ENCODE measurements at regions not wholly inside any gene's neighbourhood (a gene's known extent, or its start where the extent isn't known, plus 50 kb on each side); places are given as distances from the start of the nearest gene placed in this dataset.
"Not testable (repeated sequence)": the region's sequence is repeated elsewhere in the genome, so short reads cannot be mapped to it uniquely, and the experiment has no call there.

DNA sequence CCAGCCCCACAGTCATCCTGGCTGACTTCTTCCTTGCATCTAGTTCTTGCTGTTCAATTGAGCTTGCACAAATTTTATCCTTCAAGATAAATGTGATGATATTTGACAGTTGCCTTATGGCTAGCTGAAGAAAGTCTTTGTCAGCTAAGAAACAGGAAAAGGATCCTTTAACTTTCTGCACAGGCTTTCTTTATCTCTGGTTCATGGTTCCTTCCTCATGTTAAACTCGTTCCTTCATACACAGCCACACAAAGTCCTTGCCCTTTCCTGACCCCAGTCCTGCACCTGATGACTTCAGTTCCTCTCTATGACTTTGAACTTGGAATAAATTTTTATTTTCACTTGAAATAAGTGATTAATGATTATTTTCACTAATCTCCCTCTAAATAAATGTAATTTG is 132.5 kb upstream of the PRSS3 start:
- no peaks in the 10 kb centered on the region for H3K36me3 ChIP-seq
- H3K4me3 ChIP-seq (ENCODE audit: low read depth in 1 of 2, low read length in 1 of 2): no peak overlapping the region
- H3K27ac ChIP-seq: no peak overlapping the region
- no peaks in the 10 kb centered on the region for H3K27me3 ChIP-seq
- peaks cover 0 to 6% of the 10 kb centered on the region in 2 experiments for H3K4me1 ChIP-seq (ENCODE audit: control insufficient read depth in 1 of 2, insufficient read depth in 1 of 2, low read depth in 1 of 2, low read length in 1 of 2)
- no peaks in the 10 kb centered on the region for H3K9me3 ChIP-seq
- TF ChIP-seq, protein P1, sequence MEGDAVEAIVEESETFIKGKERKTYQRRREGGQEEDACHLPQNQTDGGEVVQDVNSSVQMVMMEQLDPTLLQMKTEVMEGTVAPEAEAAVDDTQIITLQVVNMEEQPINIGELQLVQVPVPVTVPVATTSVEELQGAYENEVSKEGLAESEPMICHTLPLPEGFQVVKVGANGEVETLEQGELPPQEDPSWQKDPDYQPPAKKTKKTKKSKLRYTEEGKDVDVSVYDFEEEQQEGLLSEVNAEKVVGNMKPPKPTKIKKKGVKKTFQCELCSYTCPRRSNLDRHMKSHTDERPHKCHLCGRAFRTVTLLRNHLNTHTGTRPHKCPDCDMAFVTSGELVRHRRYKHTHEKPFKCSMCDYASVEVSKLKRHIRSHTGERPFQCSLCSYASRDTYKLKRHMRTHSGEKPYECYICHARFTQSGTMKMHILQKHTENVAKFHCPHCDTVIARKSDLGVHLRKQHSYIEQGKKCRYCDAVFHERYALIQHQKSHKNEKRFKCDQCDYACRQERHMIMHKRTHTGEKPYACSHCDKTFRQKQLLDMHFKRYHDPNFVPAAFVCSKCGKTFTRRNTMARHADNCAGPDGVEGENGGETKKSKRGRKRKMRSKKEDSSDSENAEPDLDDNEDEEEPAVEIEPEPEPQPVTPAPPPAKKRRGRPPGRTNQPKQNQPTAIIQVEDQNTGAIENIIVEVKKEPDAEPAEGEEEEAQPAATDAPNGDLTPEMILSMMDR (IDR thresholded peaks at IDR 0.05): no peak

DNA sequence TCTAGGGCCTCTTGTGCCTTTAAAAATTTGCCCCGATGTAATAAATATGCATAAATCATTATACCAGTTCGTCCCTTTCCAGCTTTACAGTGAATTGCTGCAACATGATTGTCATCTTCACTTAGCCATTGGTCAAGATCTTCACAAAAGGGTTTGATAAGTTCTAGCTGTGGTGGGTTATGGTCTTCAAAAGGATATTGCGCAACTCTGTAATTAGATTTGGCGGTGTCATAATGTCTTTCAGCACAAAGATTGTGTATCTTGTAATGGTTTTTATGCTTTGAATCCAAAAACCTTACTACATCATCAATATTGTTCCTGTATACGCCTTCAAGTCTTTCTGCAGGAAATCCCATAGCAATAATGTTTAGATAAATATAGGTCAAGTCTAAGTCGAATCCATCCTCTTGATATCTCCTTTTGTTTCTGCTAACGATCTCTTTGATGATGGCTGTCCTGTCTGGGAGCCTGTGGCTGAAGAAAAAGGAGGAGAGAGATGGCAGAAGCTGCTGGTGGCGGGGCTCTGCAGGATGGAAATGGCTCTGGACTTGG is 119.1 kb upstream of the PRSS3 start:
- H3K27me3 ChIP-seq: peaks cover 74% of the 10 kb centered on the region
- peak overlapping the region in 1 of 2 experiments; percentile 56 for H3K4me3 ChIP-seq (ENCODE audit: low read depth in 1 of 2, low read length in 1 of 2)
- not testable (repeated sequence) for H3K36me3 ChIP-seq, H3K9me3 ChIP-seq, H3K27ac ChIP-seq
- peaks cover 3 to 11% of the 10 kb centered on the region in 2 experiments for H3K4me1 ChIP-seq (ENCODE audit: control insufficient read depth in 1 of 2, insufficient read depth in 1 of 2, low read depth in 1 of 2, low read length in 1 of 2)

DNA sequence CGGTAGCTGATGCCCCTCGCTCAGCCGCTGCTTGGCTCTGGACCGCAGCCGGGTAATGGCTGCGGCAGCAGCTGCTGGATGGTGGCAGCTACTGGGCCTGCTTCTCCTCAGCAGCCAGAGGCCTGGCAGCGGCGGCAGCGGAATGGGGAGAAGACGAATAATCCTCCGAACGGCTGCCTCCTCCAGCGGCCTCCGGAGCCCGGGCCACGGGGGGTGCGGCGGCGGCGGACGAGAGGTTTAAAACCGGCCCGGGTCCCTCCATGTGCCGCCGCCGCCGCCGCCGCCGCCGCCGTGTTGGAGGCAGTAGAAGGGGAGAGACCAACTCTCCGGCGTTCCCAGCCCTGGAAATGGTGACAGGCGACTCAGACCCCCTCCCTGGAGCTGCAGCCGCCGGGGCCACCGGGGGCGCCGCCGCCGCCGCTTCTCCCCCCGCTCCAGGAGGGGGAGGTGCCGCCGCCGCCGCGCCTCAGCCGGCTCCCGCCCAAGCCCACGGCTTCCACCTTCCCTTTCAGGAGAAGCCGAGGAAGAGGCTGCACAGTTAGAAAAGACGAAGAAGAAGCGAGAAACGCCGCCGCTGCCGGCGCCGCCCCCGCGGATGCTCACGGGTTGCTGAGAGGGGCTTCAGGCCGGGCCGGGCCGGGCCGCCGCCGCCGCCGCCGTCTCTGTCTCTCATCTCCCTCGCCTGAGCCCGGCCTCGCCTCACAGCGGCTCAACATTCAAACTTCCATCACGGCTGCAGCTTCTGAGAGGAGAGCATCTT is 118.4 kb upstream of the PRSS3 start:
- peaks cover 74% of the 10 kb centered on the region for H3K27me3 ChIP-seq

DNA sequence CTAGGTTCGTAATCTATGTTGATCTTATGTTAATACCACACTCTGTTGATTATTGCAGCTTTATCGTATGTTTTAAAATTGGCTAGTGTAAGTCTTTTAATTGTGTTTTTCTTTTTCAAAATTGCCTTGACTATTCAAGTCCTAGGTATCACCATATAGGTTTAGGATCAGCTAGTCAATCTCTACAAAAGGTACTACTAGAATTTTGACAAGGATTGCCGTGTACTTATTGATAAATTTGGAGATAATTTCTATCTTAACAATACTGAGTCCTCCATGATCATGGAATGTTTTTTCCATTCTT is 117.9 kb upstream of the PRSS3 start:
- TF ChIP-seq, protein P1 (IDR thresholded peaks at IDR 0.05): no peak
- Histone ChIP-seq H3K36me3 (no peaks in the 10 kb centered on the region), H3K27ac (no peak overlapping the region), H3K27me3 (peaks cover 74% of the 10 kb centered on the region), H3K4me1 (ENCODE audit: control insufficient read depth in 1 of 2, insufficient read depth in 1 of 2, low read depth in 1 of 2, low read length in 1 of 2) (peaks cover 3 to 11% of the 10 kb centered on the region in 2 experiments), H3K9me3 (no peaks in the 10 kb centered on the region), H3K4me3 (ENCODE audit: low read depth in 1 of 2, low read length in 1 of 2) (peak overlapping the region in 1 of 2 experiments; percentile 56)

More for the DNA sequence above, 118.4 kb upstream of the PRSS3 start:
- Histone ChIP-seq H3K27ac (no peak overlapping the region), H3K36me3 (no peaks in the 10 kb centered on the region), H3K4me1 (ENCODE audit: control insufficient read depth in 1 of 2, insufficient read depth in 1 of 2, low read depth in 1 of 2, low read length in 1 of 2) (peaks cover 3 to 11% of the 10 kb centered on the region in 2 experiments), H3K4me3 (ENCODE audit: low read depth in 1 of 2, low read length in 1 of 2) (peak overlapping the region; percentile 5 to 56), H3K9me3 (no peaks in the 10 kb centered on the region)
- TF ChIP-seq, protein P1 (IDR thresholded peaks at IDR 0.05): no peak

DNA sequence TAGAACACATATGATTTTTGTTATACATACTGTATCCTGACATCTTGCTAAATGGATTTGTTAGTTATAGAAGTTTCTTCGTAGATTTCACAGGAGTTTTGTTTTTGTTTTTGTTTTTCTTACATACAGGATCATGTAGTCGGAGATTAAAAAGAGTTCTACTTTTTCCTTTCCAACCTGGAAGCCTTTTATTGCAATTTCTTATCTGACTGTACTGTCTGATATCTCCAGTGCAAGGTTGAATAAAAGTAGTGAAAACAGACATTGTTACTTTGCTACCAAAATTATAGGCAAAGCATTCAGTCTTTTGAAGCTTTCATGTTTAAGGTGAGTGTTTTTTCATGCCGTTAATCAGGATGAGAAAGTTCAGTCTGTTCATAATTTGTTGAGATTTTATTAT is 117.4 kb upstream of the PRSS3 start:
- Histone ChIP-seq H3K27me3 (peaks cover 74% of the 10 kb centered on the region), H3K9me3 (no peaks in the 10 kb centered on the region), H3K4me1 (ENCODE audit: control insufficient read depth in 1 of 2, insufficient read depth in 1 of 2, low read depth in 1 of 2, low read length in 1 of 2) (peaks cover 3 to 11% of the 10 kb centered on the region in 2 experiments), H3K4me3 (ENCODE audit: low read depth in 1 of 2, low read length in 1 of 2) (no peak overlapping the region), H3K27ac (no peak overlapping the region), H3K36me3 (no peaks in the 10 kb centered on the region)
- TF ChIP-seq, protein P1 (IDR thresholded peaks at IDR 0.05): no peak

DNA sequence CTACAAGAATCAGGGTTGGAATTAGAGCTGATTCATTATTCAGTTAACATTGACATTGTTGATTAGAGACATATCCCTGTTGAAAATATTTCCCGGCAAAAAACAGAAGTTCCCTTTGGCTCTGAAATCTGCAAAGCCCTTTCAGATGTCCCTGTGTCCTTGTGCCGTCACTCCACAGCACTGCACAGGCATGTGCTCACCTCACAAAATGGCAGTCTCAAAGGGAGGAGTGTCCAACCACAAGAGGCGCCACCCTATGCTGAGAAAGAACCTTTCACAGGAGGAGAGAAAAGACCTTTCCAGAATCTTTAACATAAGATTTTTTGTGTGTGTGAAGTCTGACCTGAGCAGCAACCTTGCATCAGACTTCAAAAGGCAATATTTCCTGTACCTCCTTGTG is 112.8 kb upstream of the PRSS3 start:
- Histone ChIP-seq H3K4me3 (ENCODE audit: low read depth in 1 of 2, low read length in 1 of 2) (no peak overlapping the region), H3K9me3 (no peaks in the 10 kb centered on the region), H3K36me3 (no peaks in the 10 kb centered on the region), H3K27me3 (peaks cover 34% of the 10 kb centered on the region), H3K4me1 (ENCODE audit: control insufficient read depth in 1 of 2, insufficient read depth in 1 of 2, low read depth in 1 of 2, low read length in 1 of 2) (no peaks in the 10 kb centered on the region), H3K27ac (no peak overlapping the region)
- TF ChIP-seq, protein P1 (IDR thresholded peaks at IDR 0.05): no peak

All from neutrophil (primary cell).